ENCODE measurements at regions not wholly inside any gene's neighbourhood (a gene's known extent, or its start where the extent isn't known, plus 50 kb on each side); places are given as distances from the start of the nearest gene placed in this dataset.

GRCh38 chr20:50258790-50259483, 68.3 kb downstream of the CEBPB start:
- DNase-seq, result no peak

DNA sequence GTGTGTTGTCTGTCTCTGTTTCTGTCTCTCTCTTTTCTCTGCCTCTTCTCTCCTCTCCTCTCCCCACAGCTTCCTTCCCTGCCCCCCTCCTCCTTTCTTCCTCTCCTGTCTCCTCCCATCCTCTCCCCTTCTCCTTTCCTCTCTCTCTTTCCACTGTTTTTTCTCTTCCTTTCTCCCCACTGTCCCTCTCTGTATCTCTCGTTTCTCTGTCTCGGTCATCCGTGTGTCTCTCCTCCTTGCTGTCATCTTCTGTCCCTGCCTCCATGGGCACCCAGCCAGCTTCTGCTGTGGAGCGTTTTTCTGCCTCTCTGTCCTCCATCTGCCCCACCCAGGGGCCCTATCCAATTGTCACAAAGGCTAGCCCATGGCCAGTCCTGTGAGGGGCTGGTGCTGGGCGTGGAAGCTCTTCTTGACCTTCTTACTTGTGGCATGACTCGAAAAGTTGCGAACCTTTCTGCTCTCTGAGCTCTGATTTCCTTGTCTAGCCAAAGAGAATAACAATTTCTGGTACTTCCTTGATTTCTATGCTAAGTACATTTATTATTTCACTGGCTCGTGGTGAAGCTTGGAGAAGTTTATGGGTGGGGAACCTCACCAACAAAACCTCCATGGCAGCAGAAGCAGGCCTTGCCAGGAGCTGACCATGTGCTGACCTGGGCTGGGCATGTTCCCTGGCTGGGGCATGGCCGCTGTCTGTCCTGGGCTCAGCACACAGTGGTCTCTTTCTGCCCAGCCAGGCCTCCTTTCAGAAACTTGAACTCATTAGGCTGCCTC, 69.3 kb downstream of the CEBPB start:
- no peak for DNase-seq

DNA sequence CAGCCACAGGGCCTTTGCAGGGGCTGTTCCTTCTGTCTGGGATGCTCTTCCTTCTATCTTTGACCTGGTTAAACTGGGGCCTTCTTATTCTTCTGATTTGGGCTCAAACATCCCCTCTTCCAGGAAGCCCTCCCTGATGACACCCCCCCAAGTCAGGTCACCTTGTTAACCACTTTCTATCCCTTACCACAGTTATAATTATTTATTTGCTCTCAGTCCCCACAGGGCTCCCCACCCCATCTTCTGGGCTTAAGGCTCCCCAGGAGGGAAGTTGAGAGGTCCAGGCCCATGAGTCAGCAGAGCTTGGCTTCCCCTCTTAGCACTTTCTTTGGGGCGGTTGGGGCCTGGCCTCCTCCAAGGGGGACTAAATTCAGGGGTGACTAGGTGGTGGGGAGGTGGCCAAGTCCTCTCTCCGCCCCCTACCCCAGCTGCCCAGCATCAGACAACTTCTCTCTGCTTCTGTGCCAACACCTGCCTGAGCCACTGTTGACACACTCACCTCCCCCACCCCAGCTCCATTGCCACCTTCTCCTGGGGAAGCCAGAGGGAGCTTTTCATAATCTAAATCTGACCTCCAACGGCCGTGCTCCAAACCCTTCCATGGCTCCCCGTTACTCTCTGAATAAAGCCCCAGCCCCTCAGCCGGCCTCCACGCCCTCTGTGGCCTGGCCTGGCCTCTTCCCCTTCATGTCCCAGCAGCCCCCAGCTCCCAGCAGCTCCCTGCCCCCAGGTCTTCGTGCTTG, 70.0 kb downstream of the CEBPB start:
- no peak for DNase-seq

- no peak for DNase-seq
These were observed 71.0 kb downstream of the CEBPB start for GRCh38 chr20:50261471-50262212.

DNA sequence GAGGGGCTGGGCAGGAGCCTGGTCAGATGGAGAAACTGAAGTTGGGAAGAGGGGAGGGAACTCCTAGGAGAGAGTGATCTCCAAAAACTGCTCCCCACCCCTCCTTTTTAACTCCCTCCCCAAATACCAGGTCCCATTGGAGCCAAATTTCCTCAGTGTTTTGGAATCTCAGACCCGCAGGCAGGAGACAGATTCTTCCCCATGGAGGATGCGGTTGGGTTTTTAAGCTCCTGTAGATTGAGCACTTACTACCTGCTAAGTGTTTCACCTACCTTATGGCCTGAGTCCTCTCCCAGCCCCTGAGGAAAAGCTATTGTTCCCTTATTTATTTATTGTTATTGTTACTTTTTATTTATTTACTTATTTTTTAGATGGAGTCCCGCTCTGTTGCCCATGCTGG, 73.2 kb downstream of the CEBPB start:
- no peak for DNase-seq

GRCh38 chr20:50264534-50265145, 74.0 kb downstream of the CEBPB start:
- no peak for DNase-seq

DNA sequence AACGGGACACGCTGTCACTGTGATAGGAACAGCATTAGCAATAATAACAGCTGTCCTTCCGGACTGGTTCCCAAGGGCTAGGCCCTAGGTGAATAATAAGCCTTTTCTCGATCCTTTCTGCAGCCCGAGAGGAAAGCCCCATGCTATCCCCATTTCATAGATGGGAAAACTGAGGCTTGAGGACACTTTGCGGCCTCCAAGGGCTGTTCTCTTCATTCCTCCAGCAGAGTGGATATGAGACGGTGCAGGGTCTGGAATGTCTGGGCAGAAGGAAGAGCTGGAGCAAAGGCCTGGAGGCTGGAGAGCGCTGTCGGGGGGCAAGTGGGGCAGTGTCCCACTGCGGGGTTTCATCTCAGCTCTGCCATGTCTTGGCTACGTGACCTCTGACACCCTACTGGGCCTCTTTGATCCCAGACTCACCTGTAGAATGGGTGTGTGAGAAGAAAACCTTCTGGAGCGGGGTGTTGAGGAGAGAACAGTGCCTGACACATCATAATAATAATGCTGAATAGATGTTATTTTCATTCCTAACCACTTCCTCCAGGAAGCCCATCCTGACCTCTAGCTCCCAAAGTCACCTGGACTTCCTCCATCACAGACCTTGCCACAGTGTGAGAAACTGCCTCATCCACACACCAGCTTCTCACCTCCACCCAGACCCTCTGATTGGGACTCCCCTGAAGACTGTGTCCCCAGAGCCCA, 74.8 kb downstream of the CEBPB start:
- no peak for DNase-seq

DNA sequence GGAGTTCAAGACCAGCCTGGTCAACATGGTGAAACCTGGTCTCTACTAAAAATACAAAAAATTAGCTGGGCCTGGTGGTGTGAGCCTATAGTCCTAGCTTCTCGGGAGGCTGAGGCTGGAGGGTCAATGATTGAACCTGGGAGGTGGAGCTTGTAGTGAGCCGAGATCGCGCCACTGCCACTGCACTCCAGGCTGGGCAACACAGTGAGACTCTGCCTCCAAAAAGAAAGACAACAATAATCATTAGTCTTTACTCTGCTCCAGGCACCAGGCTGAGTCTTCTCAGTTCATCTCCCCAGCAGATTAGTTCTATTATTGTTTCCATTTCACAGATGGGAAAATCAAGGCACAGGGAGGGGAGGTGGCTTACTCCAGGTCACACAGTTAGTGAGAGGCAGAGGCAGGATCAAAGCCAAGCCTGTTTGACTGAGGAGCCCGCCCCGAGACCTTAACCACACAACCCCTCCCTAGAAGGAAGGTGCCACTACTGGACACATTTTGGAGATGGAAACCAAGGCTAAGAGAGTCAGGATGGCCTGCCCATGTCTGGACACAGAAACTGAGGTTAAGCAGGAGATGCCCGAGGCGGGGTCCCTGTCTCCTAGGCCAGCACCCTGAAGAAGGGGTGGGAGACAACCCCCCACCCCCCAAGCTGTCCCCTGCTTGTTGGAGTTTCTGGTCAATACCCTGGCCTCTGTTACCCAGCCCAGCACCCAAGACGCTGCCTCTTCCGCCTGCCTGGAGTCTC, 75.8 kb downstream of the CEBPB start:
- no peak for DNase-seq

GRCh38 chr20:50267041-50267865, 76.6 kb downstream of the CEBPB start:
- no peak for DNase-seq

GRCh38 chr20:50267866-50268219, 77.2 kb downstream of the CEBPB start:
- DNase-seq, result no peak

GRCh38 chr20:50269091-50270033, 78.7 kb downstream of the CEBPB start:
- no peak for DNase-seq

DNA sequence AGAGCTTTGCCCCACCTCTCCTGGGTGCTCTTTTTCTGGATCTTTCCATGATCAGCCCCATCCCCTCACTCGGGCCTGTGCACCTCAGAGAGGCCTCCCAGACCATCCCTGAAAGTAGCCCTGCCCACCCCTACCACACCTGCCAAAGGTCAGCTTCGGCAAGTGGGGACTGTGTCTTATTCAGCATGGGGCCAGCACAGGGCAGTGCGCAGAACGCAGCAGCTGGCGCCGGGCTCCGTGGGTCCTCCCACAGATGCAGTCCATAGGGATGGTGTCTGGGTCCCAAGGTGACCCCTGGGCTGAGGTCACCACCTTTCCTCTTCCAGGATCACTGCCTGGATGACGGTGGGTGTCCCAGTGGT, 79.4 kb downstream of the CEBPB start:
- DNase-seq, result no peak

DNA sequence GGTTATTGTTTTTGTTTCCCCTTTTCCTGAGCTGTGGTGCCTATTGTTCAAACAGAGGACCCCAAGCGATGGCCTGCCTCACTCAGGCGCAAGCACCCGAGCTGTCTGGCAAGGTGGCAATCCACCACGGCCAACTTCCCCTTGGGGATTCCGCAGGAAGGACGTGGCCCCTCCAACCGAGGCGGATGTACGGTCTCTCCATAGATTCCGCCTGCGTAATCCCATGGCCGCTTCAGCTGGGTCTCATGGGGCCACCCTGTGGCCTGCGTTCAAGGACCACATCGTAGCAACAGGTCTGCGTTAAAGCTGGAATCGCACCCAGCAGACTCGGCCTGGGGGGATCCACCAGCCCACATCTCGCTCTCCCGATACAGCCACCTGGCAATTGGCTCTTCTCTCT, 79.9 kb downstream of the CEBPB start:
- DNase-seq, result no peak

GRCh38 chr20:50271176-50271575, 80.5 kb downstream of the CEBPB start:
- DNase-seq, result no peak

DNA sequence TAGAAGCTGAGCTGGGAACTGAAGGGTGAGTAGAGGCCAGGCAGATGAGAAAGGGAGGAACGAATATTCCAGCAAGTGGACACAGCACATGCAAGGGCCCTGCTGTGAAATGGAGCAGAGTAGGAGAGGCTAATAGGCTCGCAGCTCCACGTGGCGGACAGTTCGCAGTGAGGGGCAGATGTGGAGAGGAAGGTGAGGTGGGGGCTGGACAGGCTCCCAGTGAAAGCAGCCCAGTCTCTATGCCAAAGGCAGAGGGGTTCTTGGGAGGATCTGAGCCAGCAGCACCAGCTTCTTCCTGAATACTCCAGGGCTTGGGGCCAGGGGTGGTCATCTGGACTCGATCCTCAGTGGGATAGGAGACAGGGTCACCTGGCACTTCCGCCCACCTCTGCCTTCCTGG, 81.0 kb downstream of the CEBPB start:
- no peak for DNase-seq

GRCh38 chr20:50272030-50272723, 81.5 kb downstream of the CEBPB start:
- DNase-seq, result no peak

DNA sequence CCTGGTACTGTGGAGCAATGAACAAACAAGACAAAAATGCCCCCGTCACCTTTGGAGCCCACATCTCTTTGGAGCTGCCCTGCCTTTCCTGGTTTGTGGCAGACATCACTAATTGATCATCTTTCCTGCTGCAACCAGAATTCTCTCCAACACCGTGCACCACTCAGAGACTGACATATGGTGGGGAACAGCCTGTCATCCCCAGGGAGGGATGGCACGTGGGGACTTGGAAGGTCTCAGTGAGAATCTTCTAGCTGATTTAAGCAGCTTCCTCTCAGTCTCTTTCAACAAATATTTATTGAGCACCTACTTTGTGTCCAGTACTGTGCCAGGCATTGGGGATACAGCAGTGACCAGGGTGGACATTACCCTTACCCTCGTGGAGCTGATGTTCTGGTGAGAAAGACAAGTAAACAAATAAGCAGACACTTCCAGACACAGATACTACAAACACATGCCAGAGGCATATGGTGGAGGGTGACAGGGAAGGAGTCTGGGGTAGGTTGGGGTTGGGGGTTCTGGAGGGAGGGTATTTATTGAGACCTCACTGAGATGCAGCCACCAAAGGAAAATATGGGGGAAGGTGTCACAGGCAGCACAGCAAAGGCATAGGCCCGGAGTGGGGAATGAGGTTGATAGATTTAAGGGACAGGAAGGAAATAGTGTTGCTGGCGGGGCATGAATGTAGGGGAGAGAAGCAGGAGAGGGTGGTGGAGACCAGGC, 82.3 kb downstream of the CEBPB start:
- no peak for DNase-seq

Measured in activated naive CD4-positive, alpha-beta T cell (primary cell).